Neural cell (in vitro differentiated cells): ENCODE measurements at regions not wholly inside any gene's neighbourhood (a gene's known extent, or its start where the extent isn't known, plus 50 kb on each side); places are given as distances from the start of the nearest gene placed in this dataset.

Source experiments
- EP300 ChIP-seq: fragments of 450-650 bp; conservative IDR thresholded peaks from 2 replicates; pipeline ENCODE4 v1.6.1; 2014; ENCODE audit warnings: antibody characterized with exemption, mild to moderate bottlenecking, moderate library complexity; ENCODE audit not compliant: poor library complexity, severe bottlenecking
- EZH2 ChIP-seq: fragments of 200-600, 300-800 bp; shearing (Covaris generic), sonication (generic); IDR thresholded peaks from 2 replicates; pipeline ENCODE4 v1.6.1; 2014; ENCODE audit warnings: antibody characterized with exemption, low read length, borderline replicate concordance, mild to moderate bottlenecking; ENCODE audit not compliant: insufficient read depth, poor library complexity, severe bottlenecking
- MXI1 ChIP-seq: fragments of 450-650 bp; conservative IDR thresholded peaks from 2 replicates; pipeline ENCODE4 v1.6.1; 2014; ENCODE audit warnings: antibody characterized with exemption, mild to moderate bottlenecking; ENCODE audit not compliant: poor library complexity, severe bottlenecking
- POLR2AphosphoS5 ChIP-seq: IDR thresholded peaks from 2 replicates; pipeline ENCODE4 v1.6.1; 2012
- TAF1 ChIP-seq: IDR thresholded peaks from 2 replicates; pipeline ENCODE4 v1.6.1; 2012; ENCODE audit warnings: low read depth
- TF ChIP-seq, protein P1 (sequence below): fragments of 450-650 bp; IDR thresholded peaks from 2 replicates; pipeline ENCODE4 v1.5.1; 2014; ENCODE audit warnings: antibody characterized with exemption, mild to moderate bottlenecking, moderate library complexity; ENCODE audit not compliant: poor library complexity, severe bottlenecking
- TF ChIP-seq, protein P2 (sequence below): IDR thresholded peaks from 2 replicates; pipeline ENCODE4 v1.6.1; 2012; ENCODE audit warnings: borderline replicate concordance

GRCh38 chr1:87403061-87403820, 74.6 kb downstream of the LMO4 start:
- TF ChIP-seq, protein P1, sequence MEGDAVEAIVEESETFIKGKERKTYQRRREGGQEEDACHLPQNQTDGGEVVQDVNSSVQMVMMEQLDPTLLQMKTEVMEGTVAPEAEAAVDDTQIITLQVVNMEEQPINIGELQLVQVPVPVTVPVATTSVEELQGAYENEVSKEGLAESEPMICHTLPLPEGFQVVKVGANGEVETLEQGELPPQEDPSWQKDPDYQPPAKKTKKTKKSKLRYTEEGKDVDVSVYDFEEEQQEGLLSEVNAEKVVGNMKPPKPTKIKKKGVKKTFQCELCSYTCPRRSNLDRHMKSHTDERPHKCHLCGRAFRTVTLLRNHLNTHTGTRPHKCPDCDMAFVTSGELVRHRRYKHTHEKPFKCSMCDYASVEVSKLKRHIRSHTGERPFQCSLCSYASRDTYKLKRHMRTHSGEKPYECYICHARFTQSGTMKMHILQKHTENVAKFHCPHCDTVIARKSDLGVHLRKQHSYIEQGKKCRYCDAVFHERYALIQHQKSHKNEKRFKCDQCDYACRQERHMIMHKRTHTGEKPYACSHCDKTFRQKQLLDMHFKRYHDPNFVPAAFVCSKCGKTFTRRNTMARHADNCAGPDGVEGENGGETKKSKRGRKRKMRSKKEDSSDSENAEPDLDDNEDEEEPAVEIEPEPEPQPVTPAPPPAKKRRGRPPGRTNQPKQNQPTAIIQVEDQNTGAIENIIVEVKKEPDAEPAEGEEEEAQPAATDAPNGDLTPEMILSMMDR: no peak
- TF ChIP-seq TAF1 (no peak), EZH2 (no peak), EP300 (no peak), MXI1 (no peak), POLR2AphosphoS5 (no peak)
- TF ChIP-seq, protein P2, sequence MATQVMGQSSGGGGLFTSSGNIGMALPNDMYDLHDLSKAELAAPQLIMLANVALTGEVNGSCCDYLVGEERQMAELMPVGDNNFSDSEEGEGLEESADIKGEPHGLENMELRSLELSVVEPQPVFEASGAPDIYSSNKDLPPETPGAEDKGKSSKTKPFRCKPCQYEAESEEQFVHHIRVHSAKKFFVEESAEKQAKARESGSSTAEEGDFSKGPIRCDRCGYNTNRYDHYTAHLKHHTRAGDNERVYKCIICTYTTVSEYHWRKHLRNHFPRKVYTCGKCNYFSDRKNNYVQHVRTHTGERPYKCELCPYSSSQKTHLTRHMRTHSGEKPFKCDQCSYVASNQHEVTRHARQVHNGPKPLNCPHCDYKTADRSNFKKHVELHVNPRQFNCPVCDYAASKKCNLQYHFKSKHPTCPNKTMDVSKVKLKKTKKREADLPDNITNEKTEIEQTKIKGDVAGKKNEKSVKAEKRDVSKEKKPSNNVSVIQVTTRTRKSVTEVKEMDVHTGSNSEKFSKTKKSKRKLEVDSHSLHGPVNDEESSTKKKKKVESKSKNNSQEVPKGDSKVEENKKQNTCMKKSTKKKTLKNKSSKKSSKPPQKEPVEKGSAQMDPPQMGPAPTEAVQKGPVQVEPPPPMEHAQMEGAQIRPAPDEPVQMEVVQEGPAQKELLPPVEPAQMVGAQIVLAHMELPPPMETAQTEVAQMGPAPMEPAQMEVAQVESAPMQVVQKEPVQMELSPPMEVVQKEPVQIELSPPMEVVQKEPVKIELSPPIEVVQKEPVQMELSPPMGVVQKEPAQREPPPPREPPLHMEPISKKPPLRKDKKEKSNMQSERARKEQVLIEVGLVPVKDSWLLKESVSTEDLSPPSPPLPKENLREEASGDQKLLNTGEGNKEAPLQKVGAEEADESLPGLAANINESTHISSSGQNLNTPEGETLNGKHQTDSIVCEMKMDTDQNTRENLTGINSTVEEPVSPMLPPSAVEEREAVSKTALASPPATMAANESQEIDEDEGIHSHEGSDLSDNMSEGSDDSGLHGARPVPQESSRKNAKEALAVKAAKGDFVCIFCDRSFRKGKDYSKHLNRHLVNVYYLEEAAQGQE: no peak
